HuH-7.5 (cell line): ENCODE measurements at regions not wholly inside any gene's neighbourhood (a gene's known extent, or its start where the extent isn't known, plus 50 kb on each side); places are given as distances from the start of the nearest gene placed in this dataset.
"Not testable (repeated sequence)": the region's sequence is repeated elsewhere in the genome, so short reads cannot be mapped to it uniquely, and the experiment has no call there.

ENCODE experiments used
- DNase-seq: peaks from one replicate; pipeline ENCODE4 v3.0.0; 2011; ENCODE audit warnings: low spot score

DNA sequence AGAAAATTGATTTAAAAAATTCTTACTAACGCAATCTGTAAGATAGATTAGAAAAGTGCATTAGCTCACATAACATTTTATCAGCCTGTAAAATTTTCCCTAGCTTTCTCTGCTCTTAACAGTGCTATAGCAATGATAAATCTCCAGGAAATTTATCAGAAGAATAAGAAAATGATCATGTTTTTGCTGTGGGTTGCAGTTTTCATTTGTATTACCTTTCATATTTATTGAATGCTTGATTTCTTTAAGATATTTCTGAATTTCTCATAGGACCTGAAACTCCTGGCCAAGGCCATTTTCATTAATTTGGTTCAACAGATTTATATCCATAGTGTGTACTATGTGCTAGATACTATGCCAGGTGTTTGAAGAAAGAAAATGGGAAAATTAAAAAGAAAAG lies 130.3 kb upstream of the STARD13 start:
- no peak for DNase-seq

DNA sequence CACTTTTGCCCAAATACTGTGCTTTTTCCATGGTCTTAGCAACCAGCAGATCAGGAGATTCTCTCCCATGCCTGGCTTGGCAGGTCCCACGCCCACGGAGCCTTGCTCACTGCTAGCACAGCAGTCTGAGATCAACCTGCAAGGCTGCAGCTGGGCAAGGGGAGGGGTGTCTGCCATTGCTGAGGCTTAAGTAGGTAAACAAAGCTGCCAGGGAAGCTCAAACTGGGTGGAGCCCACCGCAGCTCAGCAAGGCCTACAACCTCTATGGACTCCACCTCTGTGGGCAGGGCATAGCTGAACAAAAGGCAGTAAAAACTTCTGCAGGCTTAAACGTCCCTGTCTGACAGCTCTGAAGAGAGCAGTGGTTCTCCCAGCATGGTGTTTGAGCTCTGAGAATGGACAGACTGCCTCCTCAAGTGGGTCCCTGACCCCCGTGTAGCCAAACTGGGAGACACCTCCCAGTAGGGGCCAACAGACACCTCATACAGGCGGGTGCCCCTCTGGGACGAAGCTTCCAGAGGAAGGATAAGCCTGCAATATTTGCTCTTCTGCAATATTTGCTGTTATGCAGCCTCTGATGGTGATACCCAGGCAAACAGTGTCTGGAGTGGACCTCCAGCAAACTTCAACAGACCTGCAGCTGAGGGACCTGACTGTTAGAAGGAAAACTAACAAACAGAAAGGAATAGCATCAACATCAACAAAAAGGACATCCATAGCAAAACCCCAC lies 132.8 kb upstream of the STARD13 start:
- not testable (repeated sequence) for DNase-seq

DNA sequence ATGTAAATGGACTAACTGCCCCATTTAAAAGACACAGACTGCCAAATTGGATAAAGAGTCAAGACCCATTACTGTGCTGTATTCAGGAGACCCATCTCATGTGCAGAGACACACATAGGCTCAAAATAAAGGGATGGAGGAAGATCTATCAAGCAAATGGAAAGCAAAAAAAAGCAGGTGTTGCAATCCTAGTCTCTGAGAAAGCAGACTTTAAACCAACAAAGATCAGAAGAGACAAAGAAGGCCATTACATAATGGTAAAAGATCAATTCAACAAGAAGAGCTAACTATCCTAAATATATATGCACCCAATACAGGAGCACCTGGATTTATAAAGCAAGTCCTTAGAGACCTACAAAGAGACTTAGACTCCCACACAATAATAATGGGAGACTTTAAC lies 134.6 kb upstream of the STARD13 start:
- DNase-seq: not testable (repeated sequence)

DNA sequence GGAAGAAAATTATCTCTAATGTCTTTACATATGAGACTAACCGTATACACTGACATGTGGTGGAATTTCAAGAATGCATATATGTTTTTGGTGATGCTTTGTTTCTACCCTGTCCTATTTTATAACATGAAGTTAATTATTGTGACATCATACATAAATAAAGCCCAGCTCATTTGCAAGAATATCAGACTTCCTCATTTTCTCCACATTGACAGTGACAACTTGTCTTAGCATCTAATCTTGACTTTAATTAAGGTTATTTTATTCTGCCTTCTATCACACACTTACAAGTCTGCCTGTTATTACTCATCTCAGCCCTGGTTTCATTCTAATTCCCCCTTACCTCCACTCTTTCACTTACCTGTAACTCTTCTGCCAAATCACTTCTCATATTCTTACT lies 140.6 kb upstream of the STARD13 start:
- DNase-seq: no peak

DNA sequence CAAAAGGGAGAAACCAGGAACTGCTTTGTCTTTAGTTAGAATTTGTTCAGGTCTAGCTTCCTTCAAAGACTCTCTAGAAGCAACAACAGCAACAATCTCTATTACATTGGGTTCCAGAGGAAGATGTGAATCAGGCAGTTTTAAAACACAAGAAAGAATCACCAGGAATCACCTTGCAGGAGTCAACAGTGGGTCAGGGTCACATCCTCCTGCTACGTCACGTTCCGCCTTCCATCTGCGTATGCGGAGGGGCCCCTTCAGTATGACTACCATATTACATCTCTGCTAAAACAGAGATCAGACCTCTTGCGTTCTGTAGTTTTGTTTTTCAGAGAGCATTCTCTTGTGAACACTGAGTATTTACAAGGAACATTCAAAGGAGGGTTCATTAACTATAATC lies 147.8 kb upstream of the STARD13 start:
- DNase-seq: no peak

DNA sequence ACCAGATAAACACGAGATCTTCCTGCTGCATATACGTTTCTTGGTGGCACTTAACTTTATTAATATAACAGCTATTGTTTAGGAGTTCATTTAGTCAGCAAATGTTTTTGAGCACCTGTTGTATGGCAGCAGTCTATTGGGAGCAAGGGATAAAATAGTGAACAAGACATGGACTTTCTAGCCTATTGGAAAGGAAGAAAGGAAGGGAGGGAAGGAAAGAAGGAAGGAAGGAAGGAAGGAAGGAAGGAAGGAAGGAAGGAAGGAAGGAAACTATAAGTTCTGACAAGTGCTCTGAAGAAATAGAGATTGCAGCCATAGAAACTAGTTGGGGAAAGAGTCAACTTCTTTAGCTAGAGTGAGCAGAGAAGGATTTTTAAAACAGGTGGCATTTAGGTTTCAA lies 149.1 kb upstream of the STARD13 start:
- DNase-seq: no peak

DNA sequence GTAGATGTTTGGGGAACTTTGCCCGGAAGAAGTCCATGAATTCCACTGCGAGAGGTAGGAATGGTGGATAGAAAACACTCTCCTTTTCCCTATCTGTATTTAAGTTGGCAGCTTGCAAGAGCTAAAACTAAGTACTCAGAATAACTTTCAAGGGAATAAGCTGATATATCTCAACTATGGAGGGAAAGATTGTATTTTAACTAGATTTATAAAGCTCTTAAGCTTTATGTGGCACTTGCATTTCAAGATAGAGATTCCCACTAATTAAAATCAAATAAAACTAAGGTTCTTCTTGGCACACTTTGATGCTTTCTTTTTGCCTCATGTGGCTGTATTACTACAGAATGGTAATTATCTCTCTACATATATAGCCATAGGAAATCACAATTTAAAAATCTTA lies 149.7 kb upstream of the STARD13 start:
- DNase-seq: no peak

DNA sequence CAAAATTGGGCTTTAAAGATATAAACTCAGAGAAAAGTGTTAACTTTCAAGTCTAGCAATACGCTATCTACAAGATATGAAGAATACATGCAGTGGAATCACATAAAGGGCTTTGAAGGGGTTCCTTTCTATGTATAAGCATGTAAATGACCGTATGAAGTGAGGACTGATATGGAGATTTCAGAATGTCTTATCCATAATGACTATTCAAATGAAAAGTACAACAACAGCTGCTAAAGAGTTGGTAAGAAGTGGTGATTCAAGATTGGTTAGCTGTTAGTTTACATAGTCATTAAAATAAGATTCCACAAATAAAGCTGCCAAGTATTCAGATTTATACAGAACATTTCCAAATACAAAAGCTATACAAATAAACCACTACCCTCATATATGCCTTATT lies 153.4 kb upstream of the STARD13 start:
- DNase-seq: no peak

DNA sequence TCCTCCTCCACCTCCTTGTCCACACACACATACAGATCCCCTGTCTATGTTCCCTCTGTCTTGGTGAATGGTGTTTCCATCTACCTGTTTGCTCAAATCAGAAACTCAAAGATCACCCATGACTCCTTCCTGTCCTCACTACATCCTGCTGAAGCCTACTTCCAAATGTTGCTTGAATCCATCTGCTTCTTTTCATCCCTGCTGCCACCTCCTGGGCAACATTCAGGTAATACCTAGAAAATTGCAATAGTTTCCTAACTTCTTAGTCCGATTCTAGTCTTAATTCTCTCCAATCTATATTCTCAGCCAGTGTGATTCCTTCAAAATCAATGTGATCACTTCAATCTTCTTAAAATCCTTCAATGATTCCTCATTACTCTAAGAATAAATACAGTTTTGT lies 155.5 kb upstream of the STARD13 start:
- DNase-seq: peak; percentile 11

DNA sequence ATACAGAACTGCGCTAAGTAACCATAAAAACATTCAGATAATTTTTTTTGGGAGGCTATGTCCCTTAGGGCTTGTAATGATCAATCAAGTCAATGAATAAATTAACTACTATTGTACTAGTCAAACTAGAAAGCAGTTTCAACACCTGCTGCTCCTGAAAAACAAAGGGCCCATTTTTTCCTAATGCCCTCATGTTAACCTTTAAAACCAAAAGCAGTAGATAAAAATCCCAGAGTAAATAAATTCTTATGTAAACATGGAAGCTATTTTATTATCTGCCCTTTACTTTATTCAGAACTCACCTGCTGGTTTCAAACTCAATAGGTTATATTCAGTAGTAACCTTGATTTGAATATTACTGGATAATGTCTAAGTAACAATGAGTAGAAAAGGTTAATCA lies 159.5 kb upstream of the STARD13 start:
- no peak for DNase-seq

DNA sequence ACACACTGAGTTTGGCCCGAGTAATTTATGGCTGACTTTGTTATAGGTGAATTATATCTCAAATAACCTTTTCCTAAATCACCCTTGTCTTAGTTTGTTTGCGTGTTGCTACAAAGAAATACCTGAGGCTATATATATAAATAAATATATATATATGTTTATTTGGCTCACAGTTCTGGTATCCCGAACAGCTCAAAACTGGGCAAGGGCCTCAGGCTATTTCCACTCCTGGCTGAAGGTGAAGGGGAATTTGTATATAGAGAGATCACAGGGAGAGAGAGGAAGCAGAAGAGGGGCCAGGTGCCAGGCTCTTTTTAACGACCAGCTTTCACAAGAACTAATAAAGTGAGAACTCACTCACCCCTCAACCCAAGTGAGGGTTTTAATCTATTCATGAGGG lies 159.9 kb upstream of the STARD13 start:
- no peak for DNase-seq

DNA sequence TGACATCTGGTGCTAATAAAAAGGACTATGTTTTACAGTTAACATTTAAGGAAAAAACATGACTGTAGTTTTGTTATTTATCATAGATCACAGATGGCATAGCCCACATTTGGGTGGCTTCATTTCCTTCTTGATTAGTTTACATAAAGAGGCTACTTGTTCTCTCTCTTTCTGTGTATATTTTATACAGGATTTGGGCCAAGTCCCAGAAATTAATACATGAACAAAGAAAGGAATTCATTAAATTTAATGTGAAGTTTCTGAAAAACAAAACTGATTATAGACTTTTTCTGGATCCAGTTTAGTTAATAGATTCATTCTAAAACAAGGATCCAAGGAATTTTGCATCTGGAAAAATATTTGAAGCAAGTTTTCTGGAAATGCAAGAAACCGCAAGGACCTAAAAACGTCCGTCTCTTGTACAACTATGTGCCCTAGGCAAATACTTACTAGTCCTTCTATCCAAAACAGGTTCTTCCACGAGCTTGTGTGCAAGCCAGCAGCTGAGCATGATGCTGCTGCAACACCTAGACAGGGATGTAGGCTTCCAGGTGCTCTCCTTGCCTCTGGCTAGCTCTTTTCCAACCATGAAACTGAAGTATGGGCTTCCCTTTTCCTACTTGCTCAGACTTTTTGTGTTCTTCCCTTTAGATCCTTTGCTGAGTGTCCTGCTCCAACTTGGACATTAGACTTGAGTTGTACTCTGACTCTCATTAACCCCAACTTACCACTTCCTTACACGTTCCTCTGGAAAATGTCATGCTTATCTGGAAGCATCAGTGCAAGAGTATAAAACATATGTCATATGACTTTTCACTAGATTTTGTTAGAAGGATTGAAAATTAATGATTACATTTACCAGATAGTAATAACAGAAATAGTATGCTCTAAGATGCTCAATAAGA lies 161.5 kb upstream of the STARD13 start:
- no peak for DNase-seq

DNA sequence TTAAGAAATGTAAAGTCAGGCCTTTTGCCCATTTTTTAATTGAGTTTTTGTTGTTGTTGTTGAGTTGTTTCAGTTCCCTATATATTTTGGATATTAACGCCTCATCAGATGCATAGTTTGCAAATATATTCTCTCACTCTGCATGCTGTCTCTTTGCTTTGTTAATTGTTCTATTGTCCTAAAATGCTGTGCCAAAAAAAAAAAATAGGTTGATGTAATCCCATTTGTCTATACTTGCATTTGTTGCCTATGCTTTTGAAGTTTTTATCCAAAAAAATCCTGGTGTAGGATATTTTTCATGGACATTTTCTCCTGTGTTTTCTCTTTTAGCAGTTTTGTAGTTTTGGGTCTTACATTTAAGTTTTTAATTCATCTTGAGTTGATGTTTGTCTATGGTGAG lies 163.3 kb upstream of the STARD13 start:
- no peak for DNase-seq

DNA sequence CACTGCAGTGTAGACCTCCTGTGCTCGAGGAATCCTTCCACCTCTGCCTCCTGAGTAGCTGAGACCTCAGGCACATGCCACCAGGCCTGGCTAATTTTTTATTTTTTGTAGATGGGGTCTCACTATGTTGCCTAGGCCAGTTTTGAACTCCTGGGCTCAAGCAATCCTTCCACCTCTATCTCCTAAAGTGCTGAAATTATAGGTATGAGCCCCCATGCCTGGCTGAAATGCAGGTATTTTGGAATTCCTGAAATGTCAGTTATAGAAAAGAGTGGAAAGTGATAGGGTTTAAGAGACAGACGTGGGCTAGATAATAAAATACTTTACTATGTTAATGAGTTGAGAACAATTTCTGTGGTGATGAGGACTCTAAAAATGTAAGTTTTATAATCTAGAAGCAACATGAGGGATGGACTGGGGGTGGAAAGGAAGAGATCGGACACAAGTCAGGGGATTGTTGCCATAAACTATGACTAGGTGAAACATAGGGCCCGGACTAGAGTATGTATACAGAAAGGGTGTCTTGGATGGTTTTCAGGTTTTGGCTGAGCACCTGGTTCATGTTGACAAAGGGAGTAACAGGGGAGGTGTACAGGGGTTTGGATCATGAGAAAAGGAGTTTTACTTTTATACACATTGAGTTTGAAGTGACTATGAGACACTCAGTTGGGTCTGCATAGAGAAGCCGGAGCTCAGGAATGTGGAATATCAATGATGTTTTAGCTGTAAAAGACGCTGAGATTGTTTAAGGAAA lies 165.6 kb upstream of the STARD13 start:
- DNase-seq: no peak

DNA sequence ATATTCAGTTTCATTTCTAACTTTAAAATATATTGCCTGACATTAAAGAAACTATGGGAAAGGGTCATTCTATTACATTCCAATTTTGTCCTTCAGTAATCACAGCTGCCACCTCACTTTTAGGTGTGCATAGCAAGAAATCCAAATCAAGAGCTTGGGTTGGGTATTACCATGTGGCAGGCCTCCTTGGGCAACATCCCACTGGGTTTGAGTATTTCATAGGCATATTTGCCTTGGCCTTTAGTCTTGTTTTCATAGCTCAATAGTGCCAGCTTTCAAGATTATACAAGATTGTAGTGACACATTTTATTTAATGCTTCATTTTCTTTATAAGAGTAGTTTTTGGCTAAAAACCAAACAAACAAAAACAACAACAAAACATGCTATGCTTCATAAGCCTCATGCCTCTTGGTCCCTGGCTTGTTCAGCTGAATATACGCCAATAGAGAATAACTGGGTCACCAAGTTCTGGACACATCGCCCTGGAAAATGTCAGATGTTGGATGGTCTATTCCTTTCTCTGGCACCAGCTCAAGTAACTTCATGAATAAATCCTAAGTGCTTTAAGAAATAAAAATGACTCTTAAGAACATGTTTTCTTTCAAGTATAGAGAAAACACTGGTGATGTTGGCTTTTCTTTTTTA lies 167.4 kb upstream of the STARD13 start:
- no peak for DNase-seq

DNA sequence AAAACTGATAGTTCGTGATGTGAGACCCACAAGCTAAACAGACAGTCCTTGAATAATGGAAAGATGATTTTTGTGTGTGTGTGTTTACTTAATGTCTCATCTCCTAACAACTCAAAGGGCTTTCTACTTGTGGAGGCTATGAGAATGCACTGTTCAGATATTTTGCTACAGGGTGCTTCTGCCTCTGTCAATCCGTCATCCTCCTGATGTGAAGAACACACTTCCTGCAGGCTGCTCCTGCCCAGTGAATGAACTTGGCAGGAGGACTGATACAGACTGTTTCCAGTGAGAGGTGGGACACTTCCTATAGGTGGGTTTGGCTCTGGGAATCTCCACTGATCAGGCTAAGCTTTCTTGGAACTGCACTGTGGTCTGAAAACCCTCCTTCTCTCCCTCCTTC lies 168.4 kb upstream of the STARD13 start:
- DNase-seq: no peak

DNA sequence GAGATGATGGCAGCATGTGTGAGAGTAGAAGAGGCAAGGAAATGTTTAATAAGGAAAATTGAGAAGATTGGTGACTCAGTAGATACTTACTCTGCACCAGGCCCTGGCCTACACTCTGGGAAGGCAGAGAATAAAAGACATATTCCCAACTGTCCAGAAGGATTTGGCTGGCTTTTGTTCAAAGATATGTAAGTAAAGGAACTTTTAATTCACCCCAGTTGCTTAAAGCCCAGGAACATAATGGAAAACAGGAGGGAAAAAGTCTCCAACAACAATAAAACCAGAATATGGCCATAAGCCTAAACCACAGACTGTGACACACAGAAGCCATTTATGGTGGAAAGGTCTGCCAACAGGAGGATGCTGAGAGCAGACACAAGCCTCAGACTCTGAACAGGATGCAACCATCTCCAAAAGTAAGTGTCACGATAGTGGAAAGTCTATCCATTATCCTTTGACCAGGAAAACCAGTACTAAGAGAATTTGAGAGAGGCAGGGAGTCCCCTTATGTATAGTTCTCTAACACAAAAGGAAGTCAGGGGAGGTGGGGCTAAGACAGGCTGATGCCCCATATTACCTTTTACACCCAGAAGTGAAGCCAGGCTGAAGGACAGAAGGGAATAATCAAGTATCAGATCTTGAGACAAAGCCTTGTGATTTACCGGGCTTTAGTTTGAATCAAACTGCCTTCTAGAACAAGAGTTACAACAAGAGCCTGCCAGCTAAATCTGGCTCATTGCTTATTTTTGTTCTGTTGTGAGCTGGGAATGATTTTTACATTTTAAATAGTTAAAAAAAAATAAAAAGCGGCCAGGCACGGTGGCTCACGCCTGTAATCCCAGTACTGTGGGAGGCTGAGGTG lies 169.5 kb upstream of the STARD13 start:
- no peak for DNase-seq

DNA sequence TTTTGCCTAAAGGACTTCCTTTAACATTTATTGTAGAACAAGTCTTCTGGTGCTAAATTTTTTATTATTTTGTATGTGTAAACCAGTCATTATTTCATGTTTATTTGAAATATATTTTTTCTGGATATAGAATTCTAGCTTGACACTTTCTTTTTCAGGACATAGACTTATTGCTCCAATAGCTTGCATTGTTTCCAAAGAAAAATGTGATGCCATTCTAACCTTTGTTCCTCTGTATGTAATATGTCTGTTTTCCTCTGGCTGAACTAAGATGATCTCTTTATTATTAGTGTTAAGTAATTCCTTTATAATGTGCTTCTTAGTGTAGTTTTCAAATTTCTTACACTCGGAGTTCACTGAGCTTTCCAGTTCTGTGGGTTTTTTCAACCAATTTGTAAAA lies 174.1 kb upstream of the STARD13 start:
- DNase-seq: no peak

DNA sequence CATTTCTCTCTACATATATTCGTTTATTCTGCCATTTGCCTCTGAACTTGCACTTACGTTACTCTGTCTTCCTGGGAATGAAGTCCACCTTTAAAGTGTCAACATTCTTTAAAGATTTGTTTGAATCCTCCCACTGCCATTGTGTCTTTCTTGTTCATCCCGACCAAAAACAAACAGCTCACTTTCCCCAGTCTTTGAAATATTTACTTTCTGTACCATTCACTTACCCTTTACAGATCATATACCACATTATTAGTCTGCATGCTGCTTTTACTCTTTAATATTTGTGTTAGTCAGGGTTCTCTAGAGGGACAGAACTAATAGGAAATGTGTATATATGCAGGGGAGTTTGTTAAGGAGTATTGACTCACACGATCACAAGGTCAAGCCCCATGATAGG lies 176.6 kb upstream of the STARD13 start:
- no peak for DNase-seq

DNA sequence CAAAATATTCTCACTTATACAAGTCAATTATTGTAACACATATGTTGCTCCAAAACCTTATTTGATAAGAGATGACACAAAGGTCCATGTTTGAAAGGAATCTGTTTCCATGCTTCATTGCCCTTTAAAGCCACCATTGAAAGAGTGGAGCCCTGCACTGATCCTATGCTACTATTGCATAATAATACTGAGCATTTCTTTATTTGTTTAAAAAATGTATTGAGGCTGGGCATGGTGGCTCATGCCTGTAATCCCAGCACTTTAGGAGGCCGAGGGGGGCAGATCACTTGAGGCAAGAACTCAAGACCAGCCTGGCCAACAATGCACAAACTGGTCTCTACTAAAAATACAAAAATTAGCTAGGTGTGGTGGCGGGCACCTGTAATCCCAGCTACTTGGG lies 178.8 kb upstream of the STARD13 start:
- no peak for DNase-seq

DNA sequence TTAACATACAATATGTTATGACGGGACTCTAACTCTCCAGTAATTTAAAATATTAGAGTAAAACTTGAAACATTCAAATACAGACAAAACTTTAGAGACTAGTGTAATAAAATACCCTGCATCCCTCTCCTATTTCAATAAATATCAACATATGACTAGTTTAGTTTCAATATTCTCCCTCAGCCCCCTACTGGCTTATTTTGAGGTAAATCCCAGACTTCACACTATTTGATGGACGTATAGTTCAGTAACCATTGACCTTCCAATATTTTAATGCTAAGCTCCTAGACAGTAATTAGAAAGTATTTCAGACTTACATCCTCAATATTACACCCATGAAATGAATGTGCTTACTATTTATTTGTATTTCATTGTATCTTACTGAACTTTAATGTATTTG lies 180.7 kb upstream of the STARD13 start:
- DNase-seq: no peak
